CD14-positive monocyte (primary cell): ENCODE measurements at regions not wholly inside any gene's neighbourhood (a gene's known extent, or its start where the extent isn't known, plus 50 kb on each side); places are given as distances from the start of the nearest gene placed in this dataset.

Experiments
- DNase-seq, 3 donors: peaks; one replicate each; pipeline ENCODE4 v3.0.0-alpha.2; 2011 to 2022
- H2AFZ ChIP-seq: 2 replicates; pipeline ENCODE4 v1.6.0; 2012; ENCODE audit warnings: mild to moderate bottlenecking, low read depth, low read length, inconsistent platforms; ENCODE audit not compliant: insufficient read depth, poor library complexity, severe bottlenecking
- H3K27ac ChIP-seq, 2 donors: 1 replicate in 1 of 2; 2 replicates in 1 of 2; pipeline ENCODE4 v1.5.1; 2012 to 2013; ENCODE audit warnings: low read length in 2 of 2, control low read depth in 1 of 2, inconsistent platforms in 1 of 2, low read depth in 1 of 2, mild to moderate bottlenecking in 1 of 2
- H3K27me3 ChIP-seq, 2 donors: one replicate each; pipeline versions ENCODE4 v1.6.0 to v1.6.1; 2011 to 2013; ENCODE audit warnings: low read length in 2 of 2; ENCODE audit not compliant: control insufficient read depth in 2 of 2, insufficient read depth in 2 of 2
- H3K36me3 ChIP-seq, 2 donors: replicated peaks in 1 of 2; 1 replicate in 1 of 2; 2 replicates in 1 of 2; pipeline versions ENCODE4 v1.5.1 to v1.6.1; 2012 to 2013; ENCODE audit warnings: low read length in 2 of 2, control low read depth in 1 of 2, inconsistent platforms in 1 of 2, mild to moderate bottlenecking in 1 of 2; ENCODE audit not compliant: insufficient read depth in 2 of 2, control insufficient read depth in 1 of 2
- H3K4me1 ChIP-seq, 2 donors: 1 replicate in 1 of 2; 2 replicates in 1 of 2; pipeline versions ENCODE4 v1.5.1 to v1.6.1; 2012 to 2013; ENCODE audit warnings: low read length in 2 of 2, control low read depth in 1 of 2, inconsistent platforms in 1 of 2, mild to moderate bottlenecking in 1 of 2, moderate library complexity in 1 of 2; ENCODE audit not compliant: insufficient read depth in 2 of 2, control insufficient read depth in 1 of 2
- H3K4me2 ChIP-seq: replicated peaks from 2 replicates; pipeline ENCODE3; 2012; ENCODE audit warnings: low read length, moderate library complexity, mild to moderate bottlenecking; ENCODE audit not compliant: poor library complexity, severe bottlenecking; ENCODE audit errors: extremely low read depth
- H3K4me3 ChIP-seq, 3 experiments: fragments of 200-600 bp in 1 of 3; sonication (generic) in 1 of 3; replicated peaks in 1 of 3; 1 replicate in 2 of 3; 2 replicates in 1 of 3; pipeline ENCODE4 v1.5.1; 2011 to 2013; ENCODE audit warnings: low read length in 3 of 3, mild to moderate bottlenecking in 3 of 3, control low read depth in 2 of 3, low read depth in 2 of 3, inconsistent platforms in 1 of 3, moderate library complexity in 1 of 3
- H3K79me2 ChIP-seq: 2 replicates; pipeline ENCODE4 v1.6.0; 2012; ENCODE audit warnings: mild to moderate bottlenecking, control low read depth, inconsistent platforms, low read length, moderate library complexity; ENCODE audit not compliant: insufficient read depth
- H3K9ac ChIP-seq: 2 replicates; pipeline ENCODE4 v1.6.0; 2017; ENCODE audit warnings: low read length, mild to moderate bottlenecking; ENCODE audit not compliant: insufficient read depth, poor library complexity, severe bottlenecking
- H3K9me3 ChIP-seq, 2 donors: replicated peaks in 1 of 2; 1 replicate in 1 of 2; 2 replicates in 1 of 2; pipeline versions ENCODE4 v1.5.1 to v1.6.1; 2012 to 2013; ENCODE audit warnings: low read length in 2 of 2, control low read depth in 1 of 2; ENCODE audit not compliant: control insufficient read depth in 1 of 2, insufficient read depth in 1 of 2
- H4K20me1 ChIP-seq: 2 replicates; pipeline ENCODE4 v1.6.0; 2012; ENCODE audit warnings: mild to moderate bottlenecking, low read length, control low read depth, moderate library complexity; ENCODE audit not compliant: insufficient read depth
- H3K27ac Mint-ChIP-seq, 7 donors: one replicate each; pipeline ENCODE4 v1.8.0; 2020; ENCODE audit warnings: mild to moderate bottlenecking in 7 of 7, mixed read lengths in 7 of 7, moderate library complexity in 6 of 7, inconsistent platforms in 2 of 7
- H3K27me3 Mint-ChIP-seq, 3 donors: one replicate each; pipeline ENCODE4 v1.8.0; 2021 to 2022; ENCODE audit warnings: low read depth in 3 of 3, mild to moderate bottlenecking in 3 of 3, mixed read lengths in 3 of 3, moderate library complexity in 3 of 3, inconsistent platforms in 1 of 3
- H3K36me3 Mint-ChIP-seq, 2 donors: one replicate each; pipeline ENCODE4 v1.8.0; 2020; ENCODE audit warnings: mixed read lengths in 2 of 2, inconsistent platforms in 1 of 2, mild to moderate bottlenecking in 1 of 2
- H3K4me1 Mint-ChIP-seq: one replicate; pipeline ENCODE4 v1.8.0; 2020; ENCODE audit warnings: mild to moderate bottlenecking, mixed read lengths
- H3K4me3 Mint-ChIP-seq, 2 donors: one replicate each; pipeline ENCODE4 v1.8.0; 2020; ENCODE audit warnings: mild to moderate bottlenecking in 2 of 2, mixed read lengths in 2 of 2, moderate library complexity in 1 of 2
- H3K9me3 Mint-ChIP-seq, 7 donors: one replicate each; pipeline ENCODE4 v1.8.0; 2020 to 2022; ENCODE audit warnings: mixed read lengths in 7 of 7, mild to moderate bottlenecking in 6 of 7, moderate library complexity in 6 of 7, inconsistent platforms in 2 of 7
- CTCF ChIP-seq: fragments of 200-600 bp; IDR thresholded peaks from one replicate; pipeline ENCODE4 v1.8.0; 2022; ENCODE audit warnings: antibody characterized with exemption, mild to moderate bottlenecking
- WGBS: methylation state at CpG from one replicate; pipeline ENCODE4 v1.1.5; 2013; ENCODE audit warnings: missing lambda C conversion rate; ENCODE audit not compliant: insufficient coverage; 5-methylcytosine and 5-hydroxymethylcytosine counted together
- intact Hi-C, 2 donors: fragments of 100-400 bp; cut with micrococcal nuclease; formaldehyde crosslinking; loops; one replicate each; pipeline versions ENCODE4 v1.15.0 to v1.15.1; 2023

- Mint-ChIP-seq H3K27ac (no peak overlapping the region), H3K36me3 (no peaks in the 10 kb centered on the region), H3K4me1 (no peaks in the 10 kb centered on the region), H3K4me3 (no peak overlapping the region), H3K9me3 (peaks cover 0 to 4% (median 0%) of the 10 kb centered on the region in 7 donors), H3K27me3 (peaks cover 0 to 3% (median 0%) of the 10 kb centered on the region in 3 donors)
- Histone ChIP-seq H3K9ac (no peak overlapping the region), H4K20me1 (no peaks in the 10 kb centered on the region), H3K27me3 (no peaks in the 10 kb centered on the region), H3K79me2 (no peaks in the 10 kb centered on the region), H2AFZ (no peak overlapping the region), H3K27ac (no peak overlapping the region), H3K4me1 (no peaks in the 10 kb centered on the region), H3K4me2 (no peak overlapping the region), H3K36me3 (no peaks in the 10 kb centered on the region), H3K9me3 (no peaks in the 10 kb centered on the region), H3K4me3 (no peak overlapping the region)
- intact Hi-C loops: no loop called here
- no peak for DNase-seq
- no peak for TF ChIP-seq CTCF
- no CpG with 5 or more reads among the region's 1 CpG for WGBS
Measured at GRCh38 chr12:90512518-90512917, 442.5 kb downstream of the CCER1 start.

GRCh38 chr12:90510948-90511347 is 444.0 kb downstream of the CCER1 start:
- Mint-ChIP-seq H3K36me3 (no peaks in the 10 kb centered on the region), H3K4me1 (no peaks in the 10 kb centered on the region), H3K4me3 (no peak overlapping the region), H3K27ac (no peak overlapping the region), H3K27me3 (peaks cover 0 to 3% (median 0%) of the 10 kb centered on the region in 3 donors), H3K9me3 (peaks cover 0 to 4% (median 0%) of the 10 kb centered on the region in 7 donors)
- no peak for TF ChIP-seq CTCF
- Histone ChIP-seq H2AFZ (no peak overlapping the region), H4K20me1 (no peaks in the 10 kb centered on the region), H3K27me3 (no peaks in the 10 kb centered on the region), H3K79me2 (no peaks in the 10 kb centered on the region), H3K36me3 (no peaks in the 10 kb centered on the region), H3K27ac (no peak overlapping the region), H3K9me3 (no peaks in the 10 kb centered on the region), H3K4me2 (no peak overlapping the region), H3K4me1 (no peaks in the 10 kb centered on the region), H3K4me3 (no peak overlapping the region), H3K9ac (no peak overlapping the region)
- intact Hi-C loops: no loop called here
- no peak for DNase-seq
